ENCODE measurements at regions not wholly inside any gene's neighbourhood (a gene's known extent, or its start where the extent isn't known, plus 50 kb on each side); places are given as distances from the start of the nearest gene placed in this dataset.
"Not testable (repeated sequence)": the region's sequence is repeated elsewhere in the genome, so short reads cannot be mapped to it uniquely, and the experiment has no call there.

DNA sequence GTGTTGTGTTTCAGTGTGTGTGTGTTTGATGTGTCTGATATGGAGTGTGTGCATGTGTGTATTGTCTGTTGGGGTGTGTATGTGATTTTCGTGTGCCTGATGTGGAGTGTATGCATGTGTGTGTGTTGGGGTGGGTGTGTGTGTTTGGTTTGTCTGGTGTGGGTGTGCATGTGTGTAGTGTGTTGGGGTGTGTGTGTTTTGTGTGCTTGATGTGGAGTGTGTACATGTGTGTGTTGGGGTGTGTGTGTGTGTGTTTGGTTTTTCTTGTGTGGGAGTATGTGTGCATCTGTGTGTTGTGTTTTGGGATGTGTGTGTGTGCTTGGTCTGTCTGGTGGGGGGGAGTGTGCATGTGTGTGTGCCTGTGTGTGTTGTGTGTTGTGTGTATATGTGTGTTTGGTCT lies 247.4 kb upstream of the ST6GAL2 start:
- Mint-ChIP-seq H3K27me3 (ENCODE audit: insufficient read depth) (peaks cover 9% of the 10 kb centered on the region), H3K36me3 (ENCODE audit: low read depth) (no peaks in the 10 kb centered on the region), H3K27ac (no peak overlapping the region), H3K9me3 (no peaks in the 10 kb centered on the region), H3K4me1 (ENCODE audit: low read depth) (no peaks in the 10 kb centered on the region), H3K4me3 (no peak overlapping the region)
- no peak for DNase-seq
- TF ChIP-seq, protein P1, sequence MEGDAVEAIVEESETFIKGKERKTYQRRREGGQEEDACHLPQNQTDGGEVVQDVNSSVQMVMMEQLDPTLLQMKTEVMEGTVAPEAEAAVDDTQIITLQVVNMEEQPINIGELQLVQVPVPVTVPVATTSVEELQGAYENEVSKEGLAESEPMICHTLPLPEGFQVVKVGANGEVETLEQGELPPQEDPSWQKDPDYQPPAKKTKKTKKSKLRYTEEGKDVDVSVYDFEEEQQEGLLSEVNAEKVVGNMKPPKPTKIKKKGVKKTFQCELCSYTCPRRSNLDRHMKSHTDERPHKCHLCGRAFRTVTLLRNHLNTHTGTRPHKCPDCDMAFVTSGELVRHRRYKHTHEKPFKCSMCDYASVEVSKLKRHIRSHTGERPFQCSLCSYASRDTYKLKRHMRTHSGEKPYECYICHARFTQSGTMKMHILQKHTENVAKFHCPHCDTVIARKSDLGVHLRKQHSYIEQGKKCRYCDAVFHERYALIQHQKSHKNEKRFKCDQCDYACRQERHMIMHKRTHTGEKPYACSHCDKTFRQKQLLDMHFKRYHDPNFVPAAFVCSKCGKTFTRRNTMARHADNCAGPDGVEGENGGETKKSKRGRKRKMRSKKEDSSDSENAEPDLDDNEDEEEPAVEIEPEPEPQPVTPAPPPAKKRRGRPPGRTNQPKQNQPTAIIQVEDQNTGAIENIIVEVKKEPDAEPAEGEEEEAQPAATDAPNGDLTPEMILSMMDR (IDR thresholded peaks at IDR 0.05): no peak

DNA sequence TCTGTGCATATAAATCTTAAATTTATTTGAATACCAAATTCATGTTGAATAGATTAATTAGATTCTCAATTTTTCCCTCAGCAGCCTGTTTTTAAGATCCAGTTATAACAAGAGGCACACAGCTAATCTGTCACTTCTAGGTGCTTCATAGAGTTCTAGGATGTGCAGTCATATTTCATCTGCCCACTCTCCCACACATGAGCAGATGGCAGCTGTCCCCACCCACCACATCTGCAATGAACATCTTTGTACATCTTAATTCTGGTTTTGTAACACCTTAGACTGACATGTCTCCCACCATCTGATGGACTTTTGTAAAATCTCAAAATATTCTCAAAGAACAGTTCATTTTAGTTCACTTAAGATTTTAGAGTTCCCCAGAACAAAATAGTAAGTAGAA lies 250.8 kb upstream of the ST6GAL2 start:
- Mint-ChIP-seq H3K27me3 (ENCODE audit: insufficient read depth) (no peaks in the 10 kb centered on the region), H3K4me3 (no peak overlapping the region), H3K27ac (no peak overlapping the region), H3K4me1 (ENCODE audit: low read depth) (no peaks in the 10 kb centered on the region), H3K36me3 (ENCODE audit: low read depth) (no peaks in the 10 kb centered on the region), H3K9me3 (no peaks in the 10 kb centered on the region)
- TF ChIP-seq, protein P1 (IDR thresholded peaks at IDR 0.05): no peak
- DNase-seq: no peak

DNA sequence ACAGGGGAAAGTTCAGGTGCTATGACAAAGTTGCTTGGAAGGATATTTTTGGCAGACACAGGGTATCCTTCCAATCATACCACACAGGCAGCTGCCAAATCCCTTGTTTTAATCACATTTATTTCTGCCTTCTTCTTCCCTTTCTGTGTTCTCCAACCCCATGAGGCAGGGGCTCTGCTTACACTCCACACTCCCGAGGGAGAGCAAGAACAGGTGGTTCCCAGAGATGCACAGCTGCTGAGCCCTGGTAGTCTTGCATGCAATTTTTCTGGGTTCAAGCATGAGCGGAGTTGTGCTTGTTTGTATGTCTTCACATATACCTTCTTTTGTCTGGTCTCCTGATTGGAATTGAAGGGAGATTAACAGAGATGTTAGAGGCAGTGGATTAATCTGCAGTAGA lies 251.7 kb upstream of the ST6GAL2 start:
- DNase-seq: no peak
- Mint-ChIP-seq H3K27me3 (ENCODE audit: insufficient read depth) (peaks cover 2% of the 10 kb centered on the region; the same call in 1 of the 2 replicates), H3K4me1 (ENCODE audit: low read depth) (no peaks in the 10 kb centered on the region), H3K36me3 (ENCODE audit: low read depth) (no peaks in the 10 kb centered on the region), H3K4me3 (no peak overlapping the region), H3K9me3 (no peaks in the 10 kb centered on the region), H3K27ac (no peak overlapping the region)
- TF ChIP-seq, protein P1 (IDR thresholded peaks at IDR 0.05): no peak

DNA sequence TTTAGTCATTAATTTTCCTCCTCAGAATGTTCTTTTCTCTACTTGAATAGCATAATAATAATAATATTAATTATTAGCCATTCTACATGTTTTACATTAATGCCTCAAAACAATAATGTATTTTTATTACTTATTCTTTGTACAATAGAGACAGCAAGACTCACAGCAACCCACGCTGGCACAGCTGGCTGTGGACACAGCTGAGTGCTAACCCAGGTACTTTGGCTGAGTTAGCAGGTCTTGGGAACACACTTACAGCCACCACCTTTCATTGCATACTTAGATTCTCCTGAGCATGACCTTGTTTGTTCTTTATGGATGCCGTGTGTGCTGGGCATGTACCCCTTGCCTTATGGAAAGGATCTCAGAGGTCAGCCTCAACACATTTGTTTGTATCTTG lies 260.2 kb upstream of the ST6GAL2 start:
- TF ChIP-seq, protein P1 (IDR thresholded peaks at IDR 0.05): no peak
- no peak overlapping the region for H3K4me3 Mint-ChIP-seq
- peaks cover 6% of the 10 kb centered on the region; the same call in 1 of the 2 replicates for H3K27me3 Mint-ChIP-seq (ENCODE audit: insufficient read depth)
- DNase-seq: no peak
- H3K36me3 Mint-ChIP-seq (ENCODE audit: low read depth): no peaks in the 10 kb centered on the region
- no peak overlapping the region for H3K27ac Mint-ChIP-seq
- H3K9me3 Mint-ChIP-seq: no peaks in the 10 kb centered on the region
- H3K4me1 Mint-ChIP-seq (ENCODE audit: low read depth): no peaks in the 10 kb centered on the region

DNA sequence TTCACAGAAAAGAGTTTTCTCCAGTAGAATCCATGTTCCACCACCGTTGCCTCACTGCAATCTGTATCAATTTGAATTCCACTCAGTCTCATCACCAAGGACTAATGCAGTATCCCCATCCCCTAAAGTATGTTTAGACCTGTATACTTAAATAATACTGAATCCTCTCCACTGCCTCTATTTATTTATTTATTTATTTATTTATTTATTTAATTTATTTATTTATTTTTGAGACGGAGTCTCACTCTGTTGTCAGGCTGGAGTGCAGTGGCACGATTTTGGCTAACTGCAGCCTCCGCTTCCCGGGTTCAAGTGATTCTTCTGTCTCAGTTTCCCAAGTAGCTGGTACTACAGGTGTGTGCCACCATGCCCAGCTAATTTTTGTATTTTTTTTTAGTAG lies 260.7 kb upstream of the ST6GAL2 start:
- H3K27me3 Mint-ChIP-seq (ENCODE audit: insufficient read depth); H3K27ac Mint-ChIP-seq; H3K9me3 Mint-ChIP-seq; H3K4me3 Mint-ChIP-seq; H3K36me3 Mint-ChIP-seq (ENCODE audit: low read depth); H3K4me1 Mint-ChIP-seq (ENCODE audit: low read depth); DNase-seq: not testable (repeated sequence)

DNA sequence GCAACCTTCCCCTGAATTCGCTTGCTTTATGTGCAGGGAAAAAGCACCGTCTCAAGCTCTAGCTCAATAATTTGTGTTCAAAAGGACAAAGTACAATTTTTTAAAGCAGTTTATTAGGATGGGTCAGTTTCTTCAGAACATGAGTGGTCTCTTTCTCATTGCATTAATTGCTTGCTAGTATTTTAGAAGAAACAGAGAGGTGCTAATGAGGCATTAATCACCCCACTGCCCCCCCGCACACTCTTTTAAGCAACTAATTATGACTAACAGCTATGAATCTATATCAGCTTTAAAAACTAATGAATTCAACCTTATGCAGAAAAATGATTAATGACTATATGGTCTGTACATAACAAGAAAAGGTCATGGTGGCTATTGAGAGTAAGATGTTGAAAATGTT lies 262.1 kb upstream of the ST6GAL2 start:
- no peaks in the 10 kb centered on the region for H3K36me3 Mint-ChIP-seq (ENCODE audit: low read depth)
- H3K9me3 Mint-ChIP-seq: no peaks in the 10 kb centered on the region
- H3K27ac Mint-ChIP-seq: no peak overlapping the region
- H3K4me1 Mint-ChIP-seq (ENCODE audit: low read depth): no peaks in the 10 kb centered on the region
- DNase-seq: no peak
- TF ChIP-seq, protein P1 (IDR thresholded peaks at IDR 0.05): no peak
- H3K4me3 Mint-ChIP-seq: no peak overlapping the region
- H3K27me3 Mint-ChIP-seq (ENCODE audit: insufficient read depth): peaks cover 4% of the 10 kb centered on the region; the same call in 1 of the 2 replicates

Data from HFFc6 (cell line).